Limb (tissue), 2 donors: ENCODE measurements at regions not wholly inside any gene's neighbourhood (a gene's known extent, or its start where the extent isn't known, plus 50 kb on each side); places are given as distances from the start of the nearest gene placed in this dataset.

Experiments used
- DNase-seq, 2 donors: peaks; one replicate each; pipeline ENCODE4 v3.0.0-alpha.2; 2016; ENCODE audit errors: extremely low spot score in 2 of 2

DNA sequence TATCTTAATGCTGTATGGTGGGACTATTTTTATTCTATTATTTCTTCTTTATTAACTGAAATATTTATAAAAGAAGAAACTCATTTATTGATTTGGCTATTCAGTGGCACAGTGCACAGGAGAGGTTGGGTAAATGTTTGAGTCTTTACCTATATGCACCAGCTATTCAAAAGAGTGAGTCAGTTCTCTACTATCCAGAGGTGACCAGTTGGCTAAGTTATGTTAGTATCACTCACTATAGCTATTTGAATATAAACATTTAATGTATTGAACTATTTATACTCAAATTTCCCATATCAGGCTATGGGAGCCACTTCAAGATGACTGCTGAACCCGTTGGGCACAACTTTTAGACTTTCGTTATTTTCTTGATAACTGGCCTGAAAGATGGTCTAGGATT lies 106.1 kb upstream of the VEGFC start:
- no peak for DNase-seq

DNA sequence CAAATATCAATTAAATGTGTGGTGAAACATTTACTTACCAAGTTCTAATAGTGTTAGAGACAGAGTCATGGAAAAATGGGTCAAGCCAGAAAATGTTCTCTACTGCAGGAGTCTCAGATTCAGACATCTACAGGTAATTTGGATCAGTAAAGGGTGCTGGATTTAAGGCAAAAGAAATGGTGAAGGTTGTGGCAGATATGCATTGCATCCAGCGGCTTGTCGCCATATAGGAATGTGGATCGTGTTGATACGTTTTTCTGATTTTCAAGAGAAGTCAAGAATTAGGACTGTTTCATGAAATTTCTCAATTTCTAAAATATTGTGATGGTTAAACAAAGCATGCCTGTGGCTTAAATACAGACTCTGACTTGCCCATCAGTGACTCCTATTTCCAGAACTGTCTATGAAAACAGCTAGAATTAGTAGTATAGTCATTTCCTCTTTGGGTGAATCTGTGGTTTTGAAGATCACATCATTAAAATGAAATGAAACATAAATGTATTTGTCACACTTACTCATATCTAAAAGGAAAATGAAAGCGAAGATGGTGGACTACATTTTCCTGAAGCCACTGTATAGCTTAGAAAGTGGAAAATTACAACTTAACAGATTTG lies 110.1 kb upstream of the VEGFC start:
- DNase-seq, result no peak

DNA sequence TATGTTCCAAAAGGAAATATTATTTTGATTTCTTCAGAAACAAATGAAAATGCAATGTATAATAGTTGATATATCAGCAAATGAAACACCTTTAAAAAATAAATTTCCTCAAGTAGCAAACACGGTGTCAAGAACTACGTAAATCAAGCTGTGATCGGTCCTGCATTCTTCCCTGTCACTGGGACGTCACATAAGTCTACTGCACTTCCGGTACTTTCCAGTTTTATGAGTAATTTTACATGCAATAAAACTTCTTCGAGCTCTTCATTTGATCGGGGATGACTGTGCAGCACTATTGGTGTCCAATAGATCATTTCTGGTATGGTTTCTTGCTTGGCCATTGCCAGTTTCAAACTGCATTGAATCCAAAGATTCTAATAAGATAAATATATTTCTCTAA lies 114.0 kb upstream of the VEGFC start:
- DNase-seq, result no peak

DNA sequence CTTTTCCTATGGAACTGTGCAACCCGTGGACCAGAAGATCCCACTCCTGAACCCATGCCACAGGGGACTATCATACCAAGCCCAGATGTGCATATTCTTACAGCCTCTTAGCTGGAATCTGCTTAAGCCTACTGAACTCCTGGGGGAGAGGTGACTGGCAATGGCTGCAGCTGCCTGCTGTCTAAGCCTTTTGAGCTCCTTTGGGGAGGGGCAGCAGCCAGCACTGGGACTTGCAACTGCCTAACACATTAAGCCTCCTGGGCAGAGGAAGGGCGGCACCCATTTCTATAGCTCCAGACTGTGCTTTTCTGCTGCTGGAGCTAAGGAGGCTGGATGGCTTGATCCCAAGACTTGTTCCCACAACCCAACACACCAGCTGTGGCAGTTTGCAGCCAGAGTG lies 117.9 kb upstream of the VEGFC start:
- DNase-seq, result no peak

DNA sequence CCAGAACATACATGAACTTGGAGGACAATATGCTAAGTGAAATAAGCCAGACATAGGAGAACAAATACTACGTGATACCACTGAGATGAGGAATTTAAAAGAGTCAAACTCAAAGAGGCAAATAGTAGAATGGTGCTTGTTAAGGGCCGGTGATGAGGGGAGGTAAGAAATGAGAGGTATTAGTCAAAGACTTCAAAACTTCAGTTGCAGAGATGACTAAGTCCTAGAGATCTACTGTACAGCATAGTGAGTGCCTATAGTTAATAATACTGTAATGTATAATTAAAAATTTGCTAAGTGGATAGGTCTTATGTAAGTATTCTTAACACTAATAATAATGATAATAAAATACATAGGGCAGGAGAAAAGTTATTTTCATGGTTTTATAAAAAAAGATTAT lies 126.9 kb upstream of the VEGFC start:
- no peak for DNase-seq

DNA sequence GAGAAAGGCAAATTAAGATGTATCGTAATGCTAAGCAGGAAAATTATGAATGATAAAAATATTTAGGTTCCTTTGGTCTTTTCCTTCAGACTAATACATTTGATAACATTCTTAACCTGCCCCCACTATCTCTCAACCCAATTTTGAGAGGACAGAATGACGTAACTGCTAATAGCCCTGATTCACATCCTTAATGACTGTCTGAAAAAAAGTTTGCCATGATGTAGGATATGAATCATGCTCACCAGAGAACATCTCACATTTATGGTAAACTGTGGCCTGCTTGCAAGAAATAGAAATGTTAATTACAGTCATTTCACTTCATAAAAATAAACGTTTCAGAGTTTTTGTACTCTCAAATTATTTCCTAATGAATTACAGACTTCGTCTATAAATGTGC lies 128.0 kb upstream of the VEGFC start:
- no peak for DNase-seq

DNA sequence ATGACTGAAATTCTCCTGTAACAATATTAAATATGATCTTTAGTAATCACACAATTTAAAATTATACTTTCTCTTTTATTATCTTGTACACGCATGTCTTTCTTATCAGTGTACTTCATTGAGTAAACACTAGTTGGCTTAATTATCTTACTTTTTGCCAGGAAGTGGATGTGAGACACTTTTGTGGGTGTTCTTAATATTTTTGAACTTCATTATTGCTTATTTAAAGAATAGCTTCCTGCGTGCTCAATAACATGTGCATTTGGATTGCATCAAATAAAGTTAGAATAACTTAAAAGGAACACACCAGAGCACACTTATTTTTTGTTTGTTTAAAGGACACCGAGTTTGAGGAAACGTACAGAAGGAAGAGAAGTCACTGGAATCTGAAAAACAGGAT lies 128.5 kb upstream of the VEGFC start:
- DNase-seq, result no peak

DNA sequence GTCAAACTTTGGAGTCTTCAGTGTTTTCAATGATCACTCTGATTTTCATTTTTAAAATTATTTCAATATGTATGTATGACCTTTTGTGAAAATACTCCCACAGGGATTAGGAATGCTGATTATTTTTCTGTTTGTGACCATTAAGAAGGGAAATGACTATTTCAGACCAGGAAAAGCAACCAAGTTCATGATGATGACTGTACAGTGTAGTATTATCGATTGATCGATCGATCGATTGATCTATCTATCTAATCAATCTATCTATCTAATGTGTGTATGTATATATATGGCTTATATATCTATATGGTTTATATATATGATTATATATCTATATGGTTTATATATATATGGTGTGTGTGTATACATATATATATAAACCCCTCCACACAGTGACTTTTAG lies 131.5 kb upstream of the VEGFC start:
- no peak for DNase-seq

DNA sequence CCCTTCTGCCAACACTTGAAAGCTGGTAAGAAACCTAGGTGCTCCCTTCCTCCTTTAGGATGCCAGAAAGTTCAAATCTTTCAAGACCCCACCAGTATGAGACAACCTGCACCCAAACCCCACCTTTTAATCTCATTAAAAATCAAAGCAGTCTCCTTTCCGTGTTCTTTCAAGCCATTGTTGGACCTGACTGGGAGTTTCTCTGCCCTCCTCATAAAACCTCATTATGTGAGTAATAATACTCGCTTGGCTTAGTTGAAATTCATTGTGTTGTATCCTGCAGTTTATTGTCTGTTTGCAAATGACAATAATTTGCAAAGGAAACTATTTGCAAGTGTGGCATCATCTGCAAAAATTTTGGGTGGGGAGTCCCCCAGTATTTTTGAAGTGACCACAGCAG lies 133.2 kb upstream of the VEGFC start:
- DNase-seq, result no peak

DNA sequence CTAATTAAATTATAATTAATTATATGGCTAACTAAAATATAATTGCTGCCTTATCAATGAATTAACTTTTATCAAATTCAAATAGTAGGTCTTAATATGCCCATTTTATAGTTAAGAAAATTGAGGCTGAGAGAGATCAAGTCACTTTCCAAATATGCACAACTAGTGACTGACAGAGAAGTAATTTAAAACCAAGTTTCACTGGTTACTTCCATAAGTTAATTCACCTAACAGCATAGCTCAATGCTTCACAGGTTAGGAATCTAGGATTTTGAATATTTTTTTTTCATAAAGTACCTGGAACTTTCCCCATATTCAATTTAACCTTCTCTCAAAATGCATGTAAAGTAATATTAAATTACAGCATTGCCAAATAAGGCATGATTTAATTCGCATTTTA lies 134.4 kb upstream of the VEGFC start:
- no peak for DNase-seq

DNA sequence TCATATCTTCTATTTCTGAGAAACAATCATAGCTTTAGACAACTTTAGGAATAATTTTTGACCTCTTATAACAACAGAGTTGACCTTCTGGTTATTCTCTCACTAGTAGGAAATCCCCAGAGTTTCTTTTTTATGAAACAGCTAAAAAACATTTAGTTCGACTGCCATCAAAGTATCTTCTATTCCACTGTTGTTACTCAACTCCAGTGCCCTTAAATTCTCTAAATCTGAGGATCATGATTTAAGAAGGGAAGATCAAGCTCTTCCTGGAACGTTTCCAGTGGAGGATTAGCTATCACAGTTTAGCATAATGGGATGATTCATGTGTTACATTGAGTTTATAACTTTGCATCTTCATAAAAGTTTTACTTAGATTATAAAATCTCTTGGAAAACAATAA lies 134.9 kb upstream of the VEGFC start:
- no peak for DNase-seq

DNA sequence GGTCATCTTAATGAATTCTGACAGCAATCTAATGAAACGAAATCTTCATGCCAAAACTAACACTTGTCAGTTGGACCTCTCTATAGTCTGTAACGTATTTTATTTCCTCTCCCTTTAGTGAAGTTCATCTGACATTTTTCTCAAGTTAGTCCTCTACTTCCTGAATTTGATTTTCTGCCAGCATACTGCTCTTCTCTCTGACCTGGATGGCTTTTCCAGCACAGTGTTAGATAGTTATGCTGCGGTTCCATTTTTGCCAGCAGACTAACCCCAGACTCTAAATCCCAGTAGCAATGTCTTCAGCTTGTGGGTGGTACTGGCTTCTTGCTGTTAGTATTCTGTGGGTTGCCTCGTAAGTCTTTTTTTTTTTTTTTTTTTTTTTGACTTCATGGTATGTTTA lies 146.7 kb upstream of the VEGFC start:
- DNase-seq, result no peak

DNA sequence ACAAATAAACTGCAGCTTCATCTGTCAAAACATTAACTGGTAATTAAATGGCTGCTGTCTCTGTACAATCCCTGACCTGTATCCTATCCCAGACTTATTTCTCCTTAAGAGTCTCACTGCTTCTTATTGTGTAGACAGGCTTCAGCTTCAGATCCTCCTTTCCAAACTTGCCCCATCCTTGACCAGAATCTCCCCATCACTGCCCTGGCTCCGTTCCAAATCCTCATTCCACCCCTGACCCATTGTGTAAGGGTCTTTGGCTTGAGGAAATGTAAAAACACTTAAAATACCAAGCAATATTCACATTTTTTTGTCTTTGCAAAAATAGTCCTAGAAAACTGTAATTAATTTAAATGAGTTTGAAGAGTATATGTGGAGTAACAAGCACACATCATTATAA lies 152.6 kb upstream of the VEGFC start:
- DNase-seq, result no peak

DNA sequence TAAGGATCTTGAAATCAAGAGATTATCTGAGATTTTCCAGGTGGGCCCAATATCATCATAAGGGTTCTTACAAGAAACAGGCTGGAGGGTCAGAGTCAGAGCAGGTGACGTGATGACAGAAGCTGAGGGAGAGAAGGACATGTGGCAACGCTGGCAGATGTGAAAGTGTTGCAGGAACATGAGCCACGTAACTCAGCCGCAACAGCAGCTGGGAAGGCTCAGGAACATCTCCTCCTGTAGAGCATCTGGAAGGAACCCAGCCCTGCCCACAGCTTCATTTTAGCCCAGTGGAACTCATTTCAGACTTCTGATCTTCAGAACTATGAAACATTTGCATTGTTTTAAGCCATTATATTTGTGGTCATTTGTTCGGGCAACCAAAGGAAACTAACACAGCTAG lies 156.3 kb upstream of the VEGFC start:
- no peak for DNase-seq

DNA sequence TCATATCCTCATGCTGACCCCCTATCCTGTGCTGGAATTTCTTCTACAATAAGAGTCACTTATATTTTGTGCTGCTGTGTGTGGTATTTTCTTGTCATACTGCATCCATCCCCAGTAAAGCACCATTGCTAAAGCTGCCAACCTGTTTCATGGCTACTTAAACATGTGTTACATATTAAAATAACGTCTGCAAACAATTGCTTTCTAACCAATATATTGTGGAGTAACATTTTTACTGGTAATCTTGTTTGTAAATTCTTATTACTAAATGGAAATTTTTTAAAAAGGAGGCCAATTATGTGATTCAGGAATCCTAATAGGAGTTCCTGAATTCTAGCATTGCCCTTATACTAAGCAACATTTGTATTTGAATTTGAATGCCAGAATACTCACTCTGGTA lies 160.3 kb upstream of the VEGFC start:
- no peak for DNase-seq

DNA sequence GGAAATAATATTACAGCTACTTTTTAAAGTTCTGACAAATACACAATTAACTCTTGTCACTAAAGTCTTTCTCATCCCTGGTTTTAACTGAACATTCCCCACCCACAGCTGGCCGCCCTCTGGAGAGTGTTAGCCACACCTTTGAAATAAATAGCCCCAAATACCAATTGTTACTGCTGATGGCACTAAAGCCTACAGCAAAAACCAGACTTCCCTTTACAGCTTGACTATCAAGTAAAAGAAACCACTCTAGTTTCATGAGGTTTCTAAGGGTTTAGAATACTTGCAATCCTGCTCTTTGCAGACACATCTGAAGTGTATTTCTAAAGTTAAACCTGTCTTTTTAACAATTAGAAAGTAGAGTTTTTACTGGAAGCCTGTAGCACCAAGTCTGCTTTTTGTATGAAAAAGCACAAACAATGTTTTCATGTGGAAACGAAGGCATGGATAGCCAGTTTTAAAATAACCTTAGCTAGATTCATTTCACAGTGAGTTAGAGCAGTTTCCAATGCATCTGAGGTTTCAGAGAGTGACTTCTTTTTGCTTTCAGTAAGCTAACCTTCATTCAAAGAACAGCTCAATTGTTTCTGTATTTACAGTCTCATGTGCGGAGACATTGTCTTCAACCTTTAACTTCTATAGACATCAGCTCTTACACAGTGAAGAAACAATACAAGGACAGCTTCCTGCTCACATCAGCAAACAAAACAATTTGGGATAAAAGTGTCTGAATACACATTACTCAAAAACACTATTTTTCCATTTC lies 164.8 kb upstream of the VEGFC start:
- no peak for DNase-seq

DNA sequence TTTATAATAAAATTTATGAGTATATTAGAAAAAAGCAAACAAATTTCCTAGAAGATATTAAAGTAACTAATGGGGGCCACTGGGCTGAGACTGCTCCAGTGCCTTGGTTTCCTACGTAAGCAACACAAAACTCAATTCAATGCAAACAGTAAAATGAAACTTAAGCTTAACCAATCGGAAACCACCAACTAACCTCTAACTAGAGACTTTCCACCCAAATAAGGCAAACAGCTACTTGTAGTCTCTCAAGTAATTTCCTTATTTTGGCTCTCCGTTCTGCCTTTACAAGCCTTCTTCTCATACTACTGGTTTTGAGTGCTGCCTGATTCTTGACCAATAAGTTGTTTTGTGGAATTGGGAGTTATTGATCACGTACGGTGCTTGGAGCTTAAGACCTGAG lies 167.3 kb upstream of the VEGFC start:
- DNase-seq, result no peak

DNA sequence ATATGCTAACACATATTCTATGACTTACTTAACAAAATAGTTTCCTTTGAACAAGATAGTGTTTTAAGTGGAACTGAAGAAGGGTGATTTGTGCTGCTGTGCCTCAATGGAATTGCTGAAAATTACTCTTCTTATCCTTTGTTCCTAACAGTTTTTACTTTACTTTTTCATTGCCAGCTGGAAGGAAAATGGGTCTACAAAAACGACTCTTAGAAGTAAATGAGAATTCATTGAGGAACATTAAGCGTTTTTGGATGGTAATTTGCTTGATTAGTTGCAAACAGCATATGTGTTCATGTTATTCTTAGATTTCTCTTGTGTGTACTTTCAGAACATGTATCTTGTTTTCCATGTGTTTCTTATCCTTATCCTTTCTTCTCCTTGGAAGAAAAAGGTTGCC lies 170.4 kb upstream of the VEGFC start:
- no peak for DNase-seq

DNA sequence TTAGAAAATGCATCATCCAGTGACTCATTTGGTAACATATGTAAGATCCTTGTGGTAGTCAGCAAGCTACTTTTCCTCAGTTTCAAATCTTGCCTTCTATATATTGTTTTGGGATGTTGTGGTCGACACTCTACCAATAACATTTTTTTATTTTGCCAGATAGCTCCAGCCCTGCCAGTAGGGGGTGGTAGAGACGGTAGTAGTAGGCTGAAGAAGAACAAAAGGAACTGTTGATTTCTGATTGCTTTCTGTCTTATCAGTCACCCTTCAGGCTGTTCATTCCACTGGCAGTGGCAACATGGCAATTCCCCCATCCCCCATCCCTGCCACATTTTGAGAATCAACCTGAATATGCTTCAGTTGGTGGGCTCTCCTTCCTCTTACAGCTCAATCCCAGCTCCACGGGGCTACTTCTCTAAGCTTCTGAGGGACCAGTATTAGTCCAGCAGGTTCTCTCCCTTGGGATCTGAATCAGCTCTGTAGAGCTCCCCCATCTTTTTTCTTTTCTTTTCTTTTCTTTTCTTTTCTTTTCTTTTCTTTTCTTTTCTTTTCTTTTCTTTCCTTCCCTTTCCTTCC lies 171.5 kb upstream of the VEGFC start:
- DNase-seq, result no peak

DNA sequence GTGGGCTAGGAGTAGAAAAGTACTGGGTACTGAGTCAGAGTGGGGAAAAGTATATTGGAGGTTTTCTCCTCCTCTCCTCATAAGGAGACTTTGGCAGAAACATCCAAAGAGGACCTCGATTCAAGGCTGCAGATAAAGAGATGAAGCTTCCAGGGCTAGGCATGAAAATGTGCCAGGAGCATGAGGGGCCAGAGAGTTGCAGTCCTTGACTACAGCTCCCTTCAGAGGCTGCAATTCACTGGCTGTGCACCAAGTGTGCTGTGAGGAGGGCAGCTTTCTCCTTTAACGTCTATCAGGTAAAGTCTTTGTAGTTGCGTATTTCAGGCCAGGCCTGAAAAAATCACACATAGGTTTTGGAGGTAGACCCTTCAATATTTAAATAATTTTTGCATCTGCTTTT lies 174.9 kb upstream of the VEGFC start:
- DNase-seq, result no peak

DNA sequence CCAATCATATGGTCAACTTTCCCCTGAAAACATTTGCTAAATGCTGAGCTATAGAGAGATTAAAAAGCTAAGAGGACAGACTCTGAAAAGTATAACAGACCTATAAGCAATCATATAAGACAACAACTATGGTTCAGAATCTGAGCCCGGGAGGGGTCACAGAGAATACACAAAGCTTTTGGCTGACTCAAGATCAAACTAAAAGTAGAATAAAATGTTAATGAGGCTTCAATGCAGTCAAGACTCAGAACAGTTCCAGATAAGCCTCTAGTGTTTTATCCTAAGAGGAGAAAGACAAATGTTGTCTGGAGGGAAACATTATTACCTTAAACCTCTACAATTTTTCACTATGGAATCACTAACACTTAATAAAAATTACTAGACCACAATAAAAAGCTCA lies 175.4 kb upstream of the VEGFC start:
- DNase-seq, result no peak

DNA sequence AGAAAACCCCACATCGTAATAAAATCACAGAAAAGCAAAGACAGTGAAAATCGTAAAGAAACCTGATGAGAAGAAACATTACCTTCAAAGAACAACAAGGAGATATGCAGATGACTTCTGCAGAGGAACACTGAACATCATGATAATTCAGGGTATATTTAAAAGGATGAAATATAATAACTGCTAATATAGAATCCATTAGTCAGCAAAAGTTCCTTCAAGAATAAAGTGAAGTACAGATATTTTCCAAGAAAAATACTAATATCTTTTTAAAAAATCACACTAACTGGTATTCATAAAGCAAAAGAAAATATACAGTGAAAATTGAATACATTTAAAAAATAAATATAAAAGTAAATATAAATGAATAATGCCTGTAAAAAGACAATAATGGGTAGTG lies 176.3 kb upstream of the VEGFC start:
- DNase-seq, result no peak

DNA sequence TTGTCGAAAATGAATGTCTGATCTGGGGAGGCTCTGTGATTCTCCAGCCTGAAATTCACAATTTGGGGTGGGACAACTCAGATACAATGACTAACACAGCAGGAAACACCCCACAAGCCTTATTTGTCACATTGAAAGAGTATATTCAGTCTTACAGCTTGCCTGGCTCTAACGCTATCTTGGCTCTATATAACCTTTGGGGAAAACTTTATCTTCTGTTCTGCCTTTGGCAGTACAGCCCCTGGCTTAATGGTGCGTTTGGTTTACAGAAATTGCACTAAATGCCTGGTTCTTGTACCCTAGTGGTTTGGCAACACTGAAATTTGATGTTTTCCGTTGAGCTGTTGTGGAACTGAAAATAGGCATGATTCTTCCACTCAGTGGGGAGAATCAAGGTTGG lies 178.1 kb upstream of the VEGFC start:
- DNase-seq, result no peak
